ENCODE measurements at regions not wholly inside any gene's neighbourhood (a gene's known extent, or its start where the extent isn't known, plus 50 kb on each side); places are given as distances from the start of the nearest gene placed in this dataset.

GRCh38 chr9:78997296-78997695, 574.5 kb upstream of the TLE4 start:
- no peak overlapping the region for H3K27ac ChIP-seq

GRCh38 chr9:79000230-79001002, 571.3 kb upstream of the TLE4 start:
- no peak for TF ChIP-seq CTCF (IDR thresholded peaks at IDR 0.05)
- TF ChIP-seq ZFX (IDR thresholded peaks at IDR 0.05; ENCODE audit: borderline replicate concordance) = no peak
- no peak overlapping the region for H3K27ac ChIP-seq

More at GRCh38 chr9:78997296-78997695, 574.5 kb upstream of the TLE4 start:
- no peak for TF ChIP-seq CTCF (IDR thresholded peaks at IDR 0.05)
- TF ChIP-seq ZFX (IDR thresholded peaks at IDR 0.05; ENCODE audit: borderline replicate concordance) = no peak

- no peak overlapping the region for H3K27ac ChIP-seq
- TF ChIP-seq ZFX (IDR thresholded peaks at IDR 0.05; ENCODE audit: borderline replicate concordance) (no peak), CTCF (IDR thresholded peaks at IDR 0.05) (no peak)
Observed at GRCh38 chr9:79001012-79001411, 570.8 kb upstream of the TLE4 start.

- TF ChIP-seq CTCF (IDR thresholded peaks at IDR 0.05) (no peak), ZFX (IDR thresholded peaks at IDR 0.05; ENCODE audit: borderline replicate concordance) (no peak)
- no peak overlapping the region for H3K27ac ChIP-seq
Observed at GRCh38 chr9:79003514-79003913, 568.3 kb upstream of the TLE4 start.

GRCh38 chr9:79004032-79004431, 567.7 kb upstream of the TLE4 start:
- TF ChIP-seq ZFX (IDR thresholded peaks at IDR 0.05; ENCODE audit: borderline replicate concordance) (no peak), CTCF (IDR thresholded peaks at IDR 0.05) (no peak)
- H3K27ac ChIP-seq = no peak overlapping the region

GRCh38 chr9:79006546-79006945, 565.2 kb upstream of the TLE4 start:
- no peak overlapping the region for H3K27ac ChIP-seq
- no peak for TF ChIP-seq CTCF (IDR thresholded peaks at IDR 0.05)
- TF ChIP-seq ZFX (IDR thresholded peaks at IDR 0.05; ENCODE audit: borderline replicate concordance) = no peak

- H3K27ac ChIP-seq = no peak overlapping the region
- no peak for TF ChIP-seq ZFX (IDR thresholded peaks at IDR 0.05; ENCODE audit: borderline replicate concordance)
- TF ChIP-seq CTCF (IDR thresholded peaks at IDR 0.05) = no peak
Observed at GRCh38 chr9:79007701-79008483, 563.9 kb upstream of the TLE4 start.

Measured in 22Rv1 (cell line).